ENCODE measurements at regions not wholly inside any gene's neighbourhood (a gene's known extent, or its start where the extent isn't known, plus 50 kb on each side); places are given as distances from the start of the nearest gene placed in this dataset.

- Histone ChIP-seq H3K9me3 (no peaks in the 10 kb centered on the region), H3K4me3 (no peak overlapping the region), H3K27me3 (ENCODE audit: insufficient read depth in 3 of 3, low read length in 2 of 3) (no peaks in the 10 kb centered on the region), H3K4me1 (no peaks in the 10 kb centered on the region), H3K27ac (no peak overlapping the region), H3K36me3 (ENCODE audit: insufficient read depth in 1 of 2, low read depth in 1 of 2) (no peaks in the 10 kb centered on the region)
- TF ChIP-seq CTCF (IDR thresholded peaks at IDR 0.05) = no peak
- WGBS, 3 donors = 45 to 62% (median 45%) methylated on average over 2 of the region's 2 CpGs
- ATAC-seq (no peak), DNase-seq (no peak)
- intact Hi-C loops (cut with DNase I) = no loop called here
These were observed 169.0 kb upstream of the PRDM1 start for GRCh38 chr6:105917038-105917695.

DNA sequence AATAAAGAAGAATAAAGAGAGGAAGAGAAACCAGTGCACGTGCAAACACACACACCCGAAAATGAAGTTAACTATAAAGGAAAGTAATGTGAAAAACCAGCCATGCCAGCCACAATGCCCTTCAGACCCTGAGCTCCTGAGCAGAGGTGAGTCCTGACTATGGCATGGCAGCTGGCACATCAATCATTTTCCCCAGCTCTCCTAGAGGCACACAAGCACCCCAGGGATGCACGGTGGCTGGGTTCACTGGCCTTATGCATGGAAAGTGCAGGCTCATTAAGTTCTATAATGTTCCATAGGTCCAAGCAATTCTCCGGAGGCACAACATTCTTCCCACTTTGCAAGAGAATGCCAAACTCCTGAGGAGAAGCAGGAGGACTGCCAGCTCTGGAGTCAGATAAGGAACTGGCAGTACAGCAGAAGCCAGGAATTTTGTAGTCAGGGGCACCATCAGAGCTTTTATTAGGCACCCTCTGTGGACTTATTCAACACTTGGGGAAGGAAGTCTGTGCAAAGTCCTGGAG, 175.0 kb upstream of the PRDM1 start:
- no peaks in the 10 kb centered on the region for H3K9me3 ChIP-seq
- no peaks in the 10 kb centered on the region for H3K27me3 ChIP-seq (ENCODE audit: insufficient read depth in 3 of 3, low read length in 2 of 3)
- H3K4me1 ChIP-seq = no peaks in the 10 kb centered on the region
- no peak for TF ChIP-seq CTCF (IDR thresholded peaks at IDR 0.05)
- no peak for DNase-seq
- peak in 1 of 4 donors; percentile 38 for ATAC-seq
- no peak overlapping the region for H3K27ac ChIP-seq
- intact Hi-C loops (cut with DNase I) = no loop called here
- WGBS, 3 donors = 52 to 62% (median 59%) methylated on average over 4 of the region's 4 CpGs
- no peaks in the 10 kb centered on the region for H3K36me3 ChIP-seq (ENCODE audit: insufficient read depth in 1 of 2, low read depth in 1 of 2)
- no peak overlapping the region for H3K4me3 ChIP-seq

DNA sequence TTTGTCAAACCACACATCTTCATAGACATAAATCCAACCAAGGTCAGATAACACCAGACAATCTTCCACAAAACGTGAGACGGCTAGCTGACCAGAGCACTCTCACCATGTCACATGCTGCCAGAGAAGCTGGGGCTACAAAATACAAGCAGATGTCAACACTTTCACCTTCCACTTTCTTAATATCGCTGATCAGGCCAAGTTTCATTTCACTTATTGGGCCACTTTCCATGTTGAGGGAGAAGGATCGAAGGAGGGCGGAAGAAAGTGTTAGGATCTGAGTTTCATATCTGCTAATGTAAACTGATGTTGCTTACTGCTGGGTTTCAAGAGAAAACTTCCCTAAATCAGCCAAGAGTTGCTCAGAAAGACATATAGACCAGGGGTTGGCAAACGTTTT, 177.0 kb upstream of the PRDM1 start:
- Histone ChIP-seq H3K27ac (no peak overlapping the region), H3K36me3 (ENCODE audit: insufficient read depth in 1 of 2, low read depth in 1 of 2) (no peaks in the 10 kb centered on the region), H3K27me3 (ENCODE audit: insufficient read depth in 3 of 3, low read length in 2 of 3) (no peaks in the 10 kb centered on the region), H3K4me1 (no peaks in the 10 kb centered on the region), H3K4me3 (no peak overlapping the region), H3K9me3 (no peaks in the 10 kb centered on the region)
- WGBS, 3 donors = 83% methylated on average over 6 of the region's 6 CpGs
- intact Hi-C loops (cut with DNase I) = no loop called here
- TF ChIP-seq CTCF (IDR thresholded peaks at IDR 0.05) = no peak
- no peak for ATAC-seq
- DNase-seq = no peak

DNA sequence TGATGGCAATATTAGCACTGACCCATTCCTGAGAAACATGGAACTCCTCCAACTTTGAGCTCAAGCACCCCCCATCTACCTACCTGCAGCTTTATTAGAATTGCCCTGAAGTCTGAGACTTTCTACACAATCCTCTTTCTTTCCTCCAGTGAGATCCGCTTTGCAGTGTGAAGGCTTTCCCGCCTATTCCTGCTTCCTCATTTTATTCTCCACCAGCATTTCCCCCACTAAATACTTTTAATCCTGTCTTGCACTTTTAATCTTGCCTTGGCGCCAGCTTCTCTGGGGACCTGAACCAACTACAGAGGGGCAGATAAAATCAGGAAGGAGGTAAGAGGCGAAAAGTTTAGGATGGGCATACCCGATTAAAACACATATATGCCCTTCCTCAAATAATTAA, 178.1 kb upstream of the PRDM1 start:
- ATAC-seq (no peak), DNase-seq (no peak)
- H3K27ac ChIP-seq = no peak overlapping the region
- no peaks in the 10 kb centered on the region for H3K27me3 ChIP-seq (ENCODE audit: insufficient read depth in 3 of 3, low read length in 2 of 3)
- no peak for TF ChIP-seq CTCF (IDR thresholded peaks at IDR 0.05)
- no peaks in the 10 kb centered on the region for H3K4me1 ChIP-seq
- no peak overlapping the region for H3K4me3 ChIP-seq
- WGBS, 3 donors = 80 to 94% (median 92%) methylated on average over 5 of the region's 5 CpGs
- no peaks in the 10 kb centered on the region for H3K36me3 ChIP-seq (ENCODE audit: insufficient read depth in 1 of 2, low read depth in 1 of 2)
- intact Hi-C loops (cut with DNase I) = no loop called here
- H3K9me3 ChIP-seq = no peaks in the 10 kb centered on the region

- no peak for TF ChIP-seq CTCF (IDR thresholded peaks at IDR 0.05)
- DNase-seq (no peak), ATAC-seq (no peak)
- H3K4me3 ChIP-seq = no peak overlapping the region
- H3K27me3 ChIP-seq (ENCODE audit: insufficient read depth in 3 of 3, low read length in 2 of 3) = no peaks in the 10 kb centered on the region
- no peaks in the 10 kb centered on the region for H3K4me1 ChIP-seq
- WGBS, 3 donors = 90 to 96% (median 92%) methylated on average over 2 of the region's 2 CpGs
- H3K9me3 ChIP-seq = no peaks in the 10 kb centered on the region
- intact Hi-C loops (cut with DNase I) = no loop called here
- H3K27ac ChIP-seq = no peak overlapping the region
- no peaks in the 10 kb centered on the region for H3K36me3 ChIP-seq (ENCODE audit: insufficient read depth in 1 of 2, low read depth in 1 of 2)
These were observed 178.8 kb upstream of the PRDM1 start for GRCh38 chr6:105907301-105907700.

Measured in psoas muscle (tissue), 7 donors.